Endothelial cell of umbilical vein (primary cell): ENCODE measurements at regions not wholly inside any gene's neighbourhood (a gene's known extent, or its start where the extent isn't known, plus 50 kb on each side); places are given as distances from the start of the nearest gene placed in this dataset.

Experiments used
- EZH2 ChIP-seq: IDR thresholded peaks from 2 replicates; pipeline ENCODE4 v1.6.1; 2012; ENCODE audit warnings: borderline replicate concordance, low read depth, mild to moderate bottlenecking, moderate library complexity, low read length, inconsistent platforms; ENCODE audit not compliant: severe bottlenecking
- GATA2 ChIP-seq: IDR thresholded peaks from 2 replicates; pipeline ENCODE4 v1.7.0; 2011; ENCODE audit warnings: low read depth, mild to moderate bottlenecking, moderate library complexity, mixed read lengths, low read length; ENCODE audit not compliant: insufficient read length, insufficient read depth
- MYC ChIP-seq: IDR thresholded peaks from one replicate; pipeline ENCODE4 v1.6.1; 2011; ENCODE audit warnings: mild to moderate bottlenecking, low read depth, low read length
- POLR2A ChIP-seq: IDR thresholded peaks from 2 replicates; pipeline ENCODE4 v1.6.1; 2012; ENCODE audit warnings: low read depth, mild to moderate bottlenecking, control low read depth, low read length
- POLR2AphosphoS5 ChIP-seq: IDR thresholded peaks from 2 replicates; pipeline ENCODE4 v1.6.1; 2012; ENCODE audit warnings: low read depth, mild to moderate bottlenecking, control low read depth, low read length, moderate library complexity; ENCODE audit not compliant: insufficient read depth
- TF ChIP-seq, protein P1 (sequence below), 2 donors: IDR thresholded peaks; 1 replicate in 1 of 2; 2 replicates in 1 of 2; pipeline ENCODE4 v1.5.1; 2011; ENCODE audit warnings: low read length in 2 of 2, mild to moderate bottlenecking in 2 of 2, moderate library complexity in 2 of 2, control low read depth in 1 of 2, inconsistent platforms in 1 of 2, low read depth in 1 of 2; ENCODE audit not compliant: insufficient read depth in 1 of 2; ENCODE audit errors: extremely low read depth in 1 of 2

DNA sequence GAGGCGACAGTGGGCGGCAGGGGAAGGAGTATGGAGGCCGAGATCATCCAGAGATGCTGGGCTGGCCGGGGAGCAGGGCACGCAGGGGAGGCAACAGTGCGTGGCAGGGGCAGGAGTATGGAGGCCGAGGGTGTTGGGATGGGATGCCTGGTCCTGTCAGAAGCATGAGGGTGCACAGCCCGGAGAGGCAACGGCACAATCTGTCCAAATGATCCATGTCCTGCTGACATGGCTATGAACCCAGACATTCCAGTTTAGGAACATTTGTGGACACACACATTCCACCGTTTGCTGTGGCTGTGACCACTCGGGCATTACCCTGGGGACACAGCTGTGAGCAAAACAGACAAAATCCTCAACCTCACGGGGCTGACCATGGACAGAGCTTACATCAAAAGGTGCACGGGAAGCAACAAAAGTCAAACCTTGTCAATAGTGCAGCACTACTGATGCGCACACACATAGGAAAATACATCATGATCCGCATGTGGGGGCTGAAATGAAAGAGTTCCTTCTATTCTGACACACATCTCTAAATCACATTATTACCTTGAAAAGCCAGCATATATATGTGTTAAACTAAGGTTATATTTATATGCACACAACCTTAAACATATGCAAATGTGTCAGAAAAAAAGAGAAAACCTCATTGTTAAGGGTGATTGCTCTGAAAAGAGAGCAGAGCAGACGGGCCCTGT, 144.0 kb upstream of the GPC1 start:
- TF ChIP-seq POLR2AphosphoS5, result no peak
- TF ChIP-seq, protein P1, sequence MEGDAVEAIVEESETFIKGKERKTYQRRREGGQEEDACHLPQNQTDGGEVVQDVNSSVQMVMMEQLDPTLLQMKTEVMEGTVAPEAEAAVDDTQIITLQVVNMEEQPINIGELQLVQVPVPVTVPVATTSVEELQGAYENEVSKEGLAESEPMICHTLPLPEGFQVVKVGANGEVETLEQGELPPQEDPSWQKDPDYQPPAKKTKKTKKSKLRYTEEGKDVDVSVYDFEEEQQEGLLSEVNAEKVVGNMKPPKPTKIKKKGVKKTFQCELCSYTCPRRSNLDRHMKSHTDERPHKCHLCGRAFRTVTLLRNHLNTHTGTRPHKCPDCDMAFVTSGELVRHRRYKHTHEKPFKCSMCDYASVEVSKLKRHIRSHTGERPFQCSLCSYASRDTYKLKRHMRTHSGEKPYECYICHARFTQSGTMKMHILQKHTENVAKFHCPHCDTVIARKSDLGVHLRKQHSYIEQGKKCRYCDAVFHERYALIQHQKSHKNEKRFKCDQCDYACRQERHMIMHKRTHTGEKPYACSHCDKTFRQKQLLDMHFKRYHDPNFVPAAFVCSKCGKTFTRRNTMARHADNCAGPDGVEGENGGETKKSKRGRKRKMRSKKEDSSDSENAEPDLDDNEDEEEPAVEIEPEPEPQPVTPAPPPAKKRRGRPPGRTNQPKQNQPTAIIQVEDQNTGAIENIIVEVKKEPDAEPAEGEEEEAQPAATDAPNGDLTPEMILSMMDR (IDR thresholded peaks at IDR 0.05; ENCODE audit: extremely low read depth in 1 of 2, insufficient read depth in 1 of 2, low read depth in 1 of 2, low read length in 2 of 2), result no peak
- no peak for TF ChIP-seq EZH2
- TF ChIP-seq GATA2, result no peak
- TF ChIP-seq POLR2A, result no peak
- TF ChIP-seq MYC, result no peak
